ENCODE measurements at regions not wholly inside any gene's neighbourhood (a gene's known extent, or its start where the extent isn't known, plus 50 kb on each side); places are given as distances from the start of the nearest gene placed in this dataset.

GRCh38 chr3:103077910-103078309 is 643.1 kb downstream of the ZPLD1 start:
- intact Hi-C loops (cut with DNase I) = no loop called here
- Histone ChIP-seq H3K36me3 (no peaks in the 10 kb centered on the region), H3K4me3 (replicated peaks in 1 of 3) (no peak overlapping the region), H3K4me1 (no peaks in the 10 kb centered on the region), H3K27me3 (no peaks in the 10 kb centered on the region), H3K9me3 (no peaks in the 10 kb centered on the region), H3K27ac (no peak overlapping the region)
- WGBS, 2 donors = 91 to 92% methylated on average over 3 of the region's 3 CpGs
- TF ChIP-seq POLR2A (IDR thresholded peaks at IDR 0.05) (no peak), CTCF (IDR thresholded peaks at IDR 0.05) (no peak)
- DNase-seq = no peak

- TF ChIP-seq CTCF (IDR thresholded peaks at IDR 0.05) (no peak), POLR2A (IDR thresholded peaks at IDR 0.05) (no peak)
- H3K27me3 ChIP-seq = no peaks in the 10 kb centered on the region
- no peak overlapping the region for H3K4me3 ChIP-seq (replicated peaks in 1 of 3)
- no peaks in the 10 kb centered on the region for H3K4me1 ChIP-seq
- intact Hi-C loops (cut with DNase I) = no loop called here
- no peak for DNase-seq
- 87 to 92% methylated on average over 1 of the region's 1 CpG for WGBS, 2 donors
- no peaks in the 10 kb centered on the region for H3K9me3 ChIP-seq
- H3K27ac ChIP-seq = no peak overlapping the region
- H3K36me3 ChIP-seq = no peaks in the 10 kb centered on the region
These were observed 647.7 kb downstream of the ZPLD1 start for GRCh38 chr3:103082501-103082900.

- TF ChIP-seq CTCF (IDR thresholded peaks at IDR 0.05) (no peak), POLR2A (IDR thresholded peaks at IDR 0.05) (no peak)
- intact Hi-C loops (cut with DNase I) = no loop called here
These were observed 649.2 kb downstream of the ZPLD1 start for GRCh38 chr3:103083848-103084631.

GRCh38 chr3:103085465-103085864 is 650.6 kb downstream of the ZPLD1 start:
- H3K36me3 ChIP-seq = no peaks in the 10 kb centered on the region
- intact Hi-C loops (cut with DNase I) = no loop called here
- H3K27ac ChIP-seq = no peak overlapping the region
- no peaks in the 10 kb centered on the region for H3K27me3 ChIP-seq
- no peaks in the 10 kb centered on the region for H3K4me1 ChIP-seq
- no peak for TF ChIP-seq POLR2A (IDR thresholded peaks at IDR 0.05)
- H3K9me3 ChIP-seq = no peaks in the 10 kb centered on the region
- no peak for DNase-seq
- no peak overlapping the region for H3K4me3 ChIP-seq (replicated peaks in 1 of 3)

More at GRCh38 chr3:103083848-103084631, 649.2 kb downstream of the ZPLD1 start:
- no peak overlapping the region for H3K27ac ChIP-seq
- H3K4me3 ChIP-seq (replicated peaks in 1 of 3) = no peak overlapping the region
- H3K9me3 ChIP-seq = no peaks in the 10 kb centered on the region
- H3K27me3 ChIP-seq = no peaks in the 10 kb centered on the region
- no peaks in the 10 kb centered on the region for H3K36me3 ChIP-seq
- H3K4me1 ChIP-seq = no peaks in the 10 kb centered on the region
- DNase-seq = no peak
- whole genome bisulfite sequencing, 2 donors = 80% methylated on average over 3 of the region's 3 CpGs

- DNase-seq = no peak
- no peaks in the 10 kb centered on the region for H3K36me3 ChIP-seq
- no peak overlapping the region for H3K4me3 ChIP-seq (replicated peaks in 1 of 3)
- intact Hi-C loops (cut with DNase I) = no loop called here
- no peaks in the 10 kb centered on the region for H3K4me1 ChIP-seq
- H3K9me3 ChIP-seq = no peaks in the 10 kb centered on the region
- no peak overlapping the region for H3K27ac ChIP-seq
- no peaks in the 10 kb centered on the region for H3K27me3 ChIP-seq
- TF ChIP-seq CTCF (IDR thresholded peaks at IDR 0.05) (no peak), POLR2A (IDR thresholded peaks at IDR 0.05) (no peak)
These were observed 654.9 kb downstream of the ZPLD1 start for GRCh38 chr3:103089758-103090157.
